Peyer's patch (tissue), 4 donors: ENCODE measurements at regions not wholly inside any gene's neighbourhood (a gene's known extent, or its start where the extent isn't known, plus 50 kb on each side); places are given as distances from the start of the nearest gene placed in this dataset.

Experiments used
- DNase-seq, 3 donors: peaks; one replicate each; pipeline ENCODE4 v3.0.0-alpha.2; 2017 to 2019
- H3K27ac ChIP-seq, 4 donors: fragments of 200-600 bp; sonication (generic); one replicate each; pipeline ENCODE4 v1.5.1; 2016 to 2019
- H3K27me3 ChIP-seq, 2 donors: fragments of 200-600 bp; sonication (generic); one replicate each; pipeline ENCODE4 v1.5.1; 2019
- H3K36me3 ChIP-seq, 3 donors: fragments of 200-600 bp; sonication (generic); one replicate each; pipeline ENCODE4 v1.5.1; 2016 to 2019
- H3K4me1 ChIP-seq, 4 donors: fragments of 200-600 bp; sonication (generic); one replicate each; pipeline ENCODE4 v1.5.1; 2016 to 2019
- H3K4me3 ChIP-seq, 4 donors: fragments of 200-600 bp; sonication (generic); 1 replicate in 3 of 4; 2 replicates in 1 of 4; pipeline ENCODE4 v1.5.1; 2016 to 2019; ENCODE audit warnings: mild to moderate bottlenecking in 1 of 4
- H3K9me3 ChIP-seq, 4 donors: fragments of 200-600 bp; sonication (generic); one replicate each; pipeline ENCODE4 v1.5.1; 2016 to 2019; ENCODE audit warnings: mild to moderate bottlenecking in 1 of 4
- CTCF ChIP-seq, 6 experiments: fragments of 450-650 bp in 4 of 6; fragments of 200-600 bp in 2 of 6; sonication (generic) in 1 of 6; IDR thresholded peaks; one replicate each; pipeline ENCODE4 v1.5.1; 2017 to 2019; ENCODE audit warnings: antibody characterized with exemption in 6 of 6, mild to moderate bottlenecking in 3 of 6, moderate library complexity in 1 of 6
- POLR2A ChIP-seq, 2 donors: fragments of 450-650 bp; IDR thresholded peaks; one replicate each; pipeline ENCODE4 v1.5.1; 2017; ENCODE audit warnings: antibody characterized with exemption in 2 of 2, mild to moderate bottlenecking in 2 of 2, moderate library complexity in 2 of 2

GRCh38 chr13:104442536-104442935, 1376.3 kb upstream of the SLC10A2 start:
- no peaks in the 10 kb centered on the region for H3K27me3 ChIP-seq
- no peaks in the 10 kb centered on the region for H3K9me3 ChIP-seq
- H3K36me3 ChIP-seq = no peaks in the 10 kb centered on the region
- no peak overlapping the region for H3K27ac ChIP-seq
- no peak overlapping the region for H3K4me3 ChIP-seq
- H3K4me1 ChIP-seq = no peaks in the 10 kb centered on the region
- no peak for TF ChIP-seq POLR2A (IDR thresholded peaks at IDR 0.05)
- TF ChIP-seq CTCF (IDR thresholded peaks at IDR 0.05) = no peak
- no peak for DNase-seq

- H3K36me3 ChIP-seq = no peaks in the 10 kb centered on the region
- no peaks in the 10 kb centered on the region for H3K4me1 ChIP-seq
- H3K27me3 ChIP-seq = no peaks in the 10 kb centered on the region
- H3K27ac ChIP-seq = no peak overlapping the region
- H3K4me3 ChIP-seq = no peak overlapping the region
- H3K9me3 ChIP-seq = no peaks in the 10 kb centered on the region
- TF ChIP-seq POLR2A (IDR thresholded peaks at IDR 0.05) = no peak
- no peak for TF ChIP-seq CTCF (IDR thresholded peaks at IDR 0.05)
- no peak for DNase-seq
These were observed 1370.3 kb upstream of the SLC10A2 start for GRCh38 chr13:104436555-104436954.

GRCh38 chr13:104431895-104432294, 1365.7 kb upstream of the SLC10A2 start:
- Histone ChIP-seq H3K36me3 (no peaks in the 10 kb centered on the region), H3K27me3 (no peaks in the 10 kb centered on the region), H3K4me3 (no peak overlapping the region), H3K9me3 (no peaks in the 10 kb centered on the region), H3K4me1 (no peaks in the 10 kb centered on the region), H3K27ac (no peak overlapping the region)
- TF ChIP-seq CTCF (IDR thresholded peaks at IDR 0.05) (no peak), POLR2A (IDR thresholded peaks at IDR 0.05) (no peak)
- no peak for DNase-seq

GRCh38 chr13:104426435-104426834, 1360.2 kb upstream of the SLC10A2 start:
- H3K27me3 ChIP-seq = no peaks in the 10 kb centered on the region
- H3K36me3 ChIP-seq = no peaks in the 10 kb centered on the region
- H3K27ac ChIP-seq = no peak overlapping the region
- no peaks in the 10 kb centered on the region for H3K4me1 ChIP-seq
- DNase-seq = no peak
- no peaks in the 10 kb centered on the region for H3K9me3 ChIP-seq
- no peak overlapping the region for H3K4me3 ChIP-seq
- TF ChIP-seq POLR2A (IDR thresholded peaks at IDR 0.05) (no peak), CTCF (IDR thresholded peaks at IDR 0.05) (no peak)

- Histone ChIP-seq H3K4me1 (no peaks in the 10 kb centered on the region), H3K27ac (no peak overlapping the region), H3K9me3 (no peaks in the 10 kb centered on the region), H3K4me3 (no peak overlapping the region), H3K36me3 (no peaks in the 10 kb centered on the region), H3K27me3 (no peaks in the 10 kb centered on the region)
- no peak for DNase-seq
- TF ChIP-seq POLR2A (IDR thresholded peaks at IDR 0.05) (no peak), CTCF (IDR thresholded peaks at IDR 0.05) (no peak)
These were observed 1356.5 kb upstream of the SLC10A2 start for GRCh38 chr13:104422668-104423067.

- Histone ChIP-seq H3K4me3 (no peak overlapping the region), H3K27me3 (no peaks in the 10 kb centered on the region), H3K4me1 (no peaks in the 10 kb centered on the region), H3K36me3 (no peaks in the 10 kb centered on the region), H3K9me3 (no peaks in the 10 kb centered on the region), H3K27ac (no peak overlapping the region)
- no peak for TF ChIP-seq POLR2A (IDR thresholded peaks at IDR 0.05)
- TF ChIP-seq CTCF (IDR thresholded peaks at IDR 0.05) = no peak
- DNase-seq = no peak
These were observed 1350.8 kb upstream of the SLC10A2 start for GRCh38 chr13:104416973-104417372.
